HG03103 (cell line): ENCODE measurements at regions not wholly inside any gene's neighbourhood (a gene's known extent, or its start where the extent isn't known, plus 50 kb on each side); places are given as distances from the start of the nearest gene placed in this dataset.
"Not testable (repeated sequence)": the region's sequence is repeated elsewhere in the genome, so short reads cannot be mapped to it uniquely, and the experiment has no call there.

Source experiments
- ATAC-seq: cut with Tn5 transposase; IDR thresholded peaks from one replicate; pipeline ENCODE4 v1.9.1; 2021; ENCODE audit warnings: low read depth; ENCODE audit not compliant: unreplicated experiment

DNA sequence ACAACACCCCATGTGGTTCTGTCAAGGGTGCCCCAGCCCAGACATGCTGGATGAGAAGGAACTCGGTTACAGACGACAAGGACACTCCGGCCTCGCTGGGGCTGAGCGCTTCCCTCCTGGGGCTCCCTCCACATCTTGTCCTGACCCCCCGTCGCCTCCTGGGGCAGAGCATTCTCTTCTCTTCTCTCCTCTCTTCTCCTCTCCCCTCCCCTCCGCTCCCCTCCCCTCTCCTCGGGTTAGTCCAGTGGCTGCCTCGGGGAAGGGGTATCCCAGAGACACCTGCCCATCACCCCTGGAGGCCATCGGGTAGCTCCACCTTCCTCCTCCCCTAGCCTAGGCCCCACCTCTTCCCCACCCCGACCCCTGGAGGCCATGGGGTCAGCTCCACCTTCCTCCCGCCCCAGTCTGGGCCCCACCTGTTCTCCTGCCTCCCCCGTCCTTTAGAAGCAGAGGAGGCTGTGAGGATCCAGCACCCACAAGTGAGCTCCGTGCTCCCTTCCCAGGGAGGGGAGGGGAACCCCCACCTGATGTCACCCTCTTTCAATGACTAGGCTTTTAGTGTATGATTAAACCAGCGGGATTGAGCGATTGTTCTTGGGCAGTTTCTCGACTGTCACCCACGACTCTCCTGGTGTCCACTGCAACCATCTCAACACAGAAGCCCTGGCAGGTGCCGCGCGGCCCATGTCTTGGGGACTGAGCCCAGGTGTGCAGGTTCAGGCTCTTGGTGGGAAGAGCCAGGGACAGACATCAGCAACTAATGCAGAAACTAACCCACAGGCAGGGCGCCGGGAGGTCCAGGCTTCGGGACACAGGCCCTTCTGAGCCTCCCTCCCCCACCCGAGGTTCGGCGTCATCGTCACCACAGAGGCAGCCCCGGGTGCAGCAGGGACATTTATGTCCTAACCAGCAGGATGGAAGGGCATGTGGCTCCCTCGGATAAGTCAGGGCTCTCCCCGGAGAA is 330.4 kb downstream of the ADGRD1 start:
- not testable (repeated sequence) for ATAC-seq

DNA sequence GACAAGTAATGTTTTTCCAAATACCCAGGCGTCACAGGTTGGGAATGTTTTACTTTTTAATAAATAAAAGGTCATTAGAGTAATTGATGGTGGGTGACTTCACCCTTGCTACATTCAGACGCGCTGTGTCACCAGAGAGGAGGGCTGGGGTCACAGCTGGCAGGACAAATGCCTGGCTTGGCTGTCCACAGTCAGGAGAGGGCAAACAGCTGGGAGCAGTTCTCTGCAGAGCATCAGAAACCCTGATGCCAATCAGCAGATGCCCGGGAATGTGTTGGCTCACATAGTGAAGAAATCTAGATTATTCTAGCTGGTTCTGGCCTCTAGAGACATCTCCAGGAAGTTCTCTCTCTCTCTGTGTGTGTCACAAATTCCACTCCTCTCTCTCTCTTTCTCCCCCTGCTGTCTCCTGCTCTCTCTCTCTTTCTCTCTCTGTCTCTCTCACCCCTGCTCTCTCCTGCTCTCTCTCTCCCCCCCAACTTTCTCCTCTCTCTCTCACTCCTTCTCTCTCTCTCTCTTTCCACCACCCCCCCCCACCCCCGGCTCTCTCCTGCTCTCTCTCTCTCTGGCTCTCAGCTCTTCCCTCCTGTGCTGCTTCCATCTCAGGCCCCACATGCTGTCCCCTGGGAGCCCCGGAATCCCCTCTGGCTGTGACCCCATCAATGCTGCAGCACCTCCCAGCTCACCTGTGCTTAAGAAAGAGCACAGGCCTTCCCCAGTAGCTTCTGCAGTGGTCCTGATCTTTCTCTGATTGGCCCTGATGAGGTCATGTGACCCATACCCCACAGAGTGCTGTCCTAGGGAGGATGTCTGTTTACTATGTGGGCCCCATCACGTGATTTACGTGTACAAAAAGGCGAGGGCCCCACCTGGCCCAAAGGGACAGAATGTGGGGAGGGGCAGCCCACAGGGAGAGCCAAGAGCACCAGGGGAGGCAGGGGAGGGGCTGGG is 331.5 kb downstream of the ADGRD1 start:
- ATAC-seq, result not testable (repeated sequence)

DNA sequence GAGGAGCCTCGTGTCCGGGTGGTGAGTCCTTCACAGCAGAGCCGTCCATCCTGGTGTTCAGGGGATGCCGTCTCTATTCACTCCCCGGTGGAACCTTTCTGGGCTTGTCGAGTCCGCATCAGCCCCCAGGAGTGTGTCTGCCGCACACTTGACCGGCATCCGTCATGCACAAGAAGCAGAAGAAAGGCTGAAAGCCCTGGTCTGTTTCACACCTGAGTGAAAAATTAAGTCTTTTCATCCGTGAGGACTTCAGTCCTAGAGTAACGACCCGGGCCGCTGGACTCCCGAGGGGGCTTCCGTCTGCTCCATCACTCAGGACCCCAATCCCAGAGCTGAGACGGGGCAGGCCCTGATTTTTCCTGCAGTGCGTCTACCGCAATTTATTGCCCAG is 332.2 kb downstream of the ADGRD1 start:
- not testable (repeated sequence) for ATAC-seq

DNA sequence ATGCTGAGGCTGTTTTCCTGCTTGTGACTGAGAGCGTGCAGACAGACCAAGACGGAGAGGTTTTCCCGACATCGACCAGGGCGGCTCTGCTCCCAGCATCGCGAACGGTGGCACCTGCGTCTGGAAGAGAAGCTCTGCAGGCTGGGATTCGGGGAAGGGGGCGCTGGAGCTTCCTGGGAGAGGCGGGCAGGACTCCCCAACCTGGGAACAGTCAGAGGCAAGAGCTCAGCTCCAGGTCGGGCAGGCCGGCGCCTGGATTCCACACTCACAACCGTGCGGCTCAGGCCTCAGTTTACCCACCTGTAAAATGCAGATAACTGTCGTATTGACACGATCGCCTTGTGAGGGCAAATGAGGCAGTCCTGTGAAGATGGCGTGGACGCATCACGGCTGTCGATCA is 332.6 kb downstream of the ADGRD1 start:
- not testable (repeated sequence) for ATAC-seq

DNA sequence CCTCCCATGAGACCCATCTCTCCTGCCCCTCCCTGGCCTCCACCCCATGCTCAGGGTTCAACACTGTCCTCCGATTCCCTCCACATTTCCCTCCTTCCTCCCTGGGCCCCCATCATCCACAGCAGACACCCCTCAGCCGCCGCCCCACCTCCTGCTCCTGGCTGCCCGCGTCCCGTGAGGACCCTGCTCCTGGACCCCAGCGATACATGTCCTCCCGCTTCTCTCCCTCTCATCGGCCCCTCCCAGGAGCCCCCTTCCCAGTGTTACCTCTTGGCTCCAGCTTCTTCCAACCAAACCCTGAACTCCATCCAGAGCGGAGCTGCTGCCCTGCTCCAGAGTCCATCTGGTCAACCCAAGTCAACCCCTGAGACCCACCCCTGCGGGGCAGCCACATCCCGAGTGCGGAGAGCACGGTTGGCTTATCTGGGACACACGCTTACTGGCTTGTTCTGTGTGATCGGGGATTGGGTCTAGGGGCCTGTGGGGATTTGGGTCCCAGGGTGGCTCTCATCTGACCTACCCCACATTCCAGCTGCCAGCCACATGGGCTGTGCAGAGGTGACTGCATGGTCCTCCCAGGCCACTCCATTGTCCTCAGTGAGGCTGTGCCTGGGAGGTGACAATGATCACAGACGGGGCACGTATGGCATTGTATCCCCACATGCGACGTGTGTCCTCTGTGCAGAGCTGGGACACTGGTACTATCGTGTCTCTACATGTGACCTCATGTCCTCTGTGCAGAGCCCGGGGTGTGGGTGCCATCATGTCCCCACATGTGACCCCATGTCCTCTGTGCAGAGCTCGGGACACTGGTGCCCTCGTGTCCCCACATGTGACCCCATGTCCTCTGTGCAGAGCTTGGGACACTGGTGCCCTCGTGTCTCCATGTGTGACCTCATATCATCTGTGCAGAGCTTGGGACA is 333.6 kb downstream of the ADGRD1 start:
- no peak for ATAC-seq

DNA sequence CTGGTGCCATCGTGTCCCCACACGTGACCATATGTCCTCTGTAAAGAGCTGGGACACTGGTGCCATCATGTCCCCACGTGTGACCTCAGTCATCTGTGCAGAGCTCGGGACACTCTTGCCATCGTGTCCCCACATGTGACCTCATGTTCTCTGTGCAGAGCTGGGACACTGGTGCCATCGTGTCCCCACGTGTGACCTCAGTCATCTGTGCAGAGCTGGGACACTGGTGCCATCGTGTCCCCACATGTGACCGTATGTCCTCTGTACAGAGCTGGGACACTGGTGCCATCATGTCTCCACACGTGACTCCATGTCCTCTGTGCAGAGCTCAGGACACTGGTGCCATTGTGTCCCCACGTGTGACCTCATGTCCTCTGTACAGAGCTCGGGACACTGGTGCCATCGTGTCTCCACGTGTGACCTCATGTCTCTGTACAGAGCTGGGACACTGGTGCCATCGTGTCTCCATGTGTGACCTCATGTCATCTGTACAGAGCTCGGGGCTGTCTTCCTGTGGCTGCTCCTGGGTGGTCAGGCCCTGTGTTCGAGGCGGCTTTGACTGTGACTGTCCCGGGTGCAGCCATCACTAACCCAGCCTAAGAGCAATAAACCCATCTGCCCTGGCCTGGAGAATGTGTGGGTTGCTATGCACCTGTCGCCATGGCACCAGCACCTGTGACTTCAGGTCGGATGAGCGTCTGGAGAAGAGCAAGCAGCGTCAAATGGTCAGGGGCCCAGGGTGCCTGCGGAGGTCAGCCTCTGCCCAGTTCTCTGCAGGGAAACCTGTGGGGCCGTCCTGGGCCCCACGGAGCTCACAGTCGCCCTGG is 334.4 kb downstream of the ADGRD1 start:
- no peak for ATAC-seq

DNA sequence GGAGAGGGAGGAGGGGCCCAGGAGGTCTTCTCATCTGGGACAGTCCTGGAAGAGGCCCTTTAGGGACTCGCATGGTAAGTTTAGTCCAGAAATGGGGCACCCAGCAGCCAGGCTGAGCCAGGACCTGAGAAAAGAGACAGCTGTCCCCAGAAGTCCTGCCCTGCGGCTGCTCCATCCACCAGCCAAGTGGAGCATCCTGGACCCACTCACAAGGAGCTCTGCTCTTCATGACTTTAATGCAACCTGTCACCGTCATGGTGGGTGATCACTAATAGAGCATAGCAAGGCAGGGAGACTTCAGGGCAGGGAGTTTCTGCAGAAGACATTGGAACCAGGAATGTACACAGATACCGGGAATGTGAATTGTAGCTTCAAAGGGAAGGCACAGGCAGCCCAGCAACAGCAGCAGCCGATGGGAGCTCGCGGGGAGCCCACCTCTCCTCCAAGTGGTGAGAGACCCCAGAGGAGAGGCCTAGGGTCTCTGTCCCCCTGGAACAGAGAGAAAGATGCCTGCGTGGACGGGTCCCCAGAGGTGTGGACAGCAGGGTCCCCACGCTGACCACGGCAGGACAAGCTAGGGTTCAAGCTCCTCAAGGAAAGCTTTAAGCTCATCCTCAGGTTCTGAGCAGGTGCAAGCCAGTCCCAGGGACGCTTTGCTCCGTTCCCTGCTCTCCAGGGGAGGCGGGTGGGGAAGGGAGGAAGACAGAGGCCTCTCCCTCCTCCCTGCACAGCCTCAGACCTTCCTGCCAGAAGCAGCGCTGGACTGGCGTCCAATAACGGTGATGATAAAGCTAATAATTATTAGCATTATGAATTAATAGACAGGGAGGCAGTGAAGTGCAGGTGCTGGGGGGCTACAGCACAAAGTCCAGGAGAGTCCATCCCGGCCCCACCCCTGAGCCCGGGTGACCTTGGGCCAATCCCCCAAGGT is 335.3 kb downstream of the ADGRD1 start:
- ATAC-seq, result not testable (repeated sequence)

DNA sequence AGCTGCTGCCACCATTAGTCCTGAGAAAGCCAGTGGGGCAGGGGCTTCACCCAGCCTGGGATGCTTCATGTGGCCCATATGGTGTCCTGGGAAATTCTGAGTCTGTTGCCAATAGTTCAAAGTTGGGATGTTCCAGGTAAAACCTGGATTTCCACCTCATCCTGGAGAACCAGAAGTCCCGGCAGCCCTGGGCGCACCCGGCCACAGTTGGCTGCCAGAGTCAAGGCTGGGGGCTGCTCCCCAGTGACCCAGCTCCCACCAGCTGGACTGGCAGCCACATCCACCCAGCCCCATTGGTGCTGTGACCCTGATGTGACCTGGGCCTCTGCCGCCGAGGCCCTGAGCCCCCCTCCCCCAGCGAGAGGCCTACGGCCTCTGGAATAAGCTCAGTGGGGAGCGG is 336.1 kb downstream of the ADGRD1 start:
- ATAC-seq, result not testable (repeated sequence)

DNA sequence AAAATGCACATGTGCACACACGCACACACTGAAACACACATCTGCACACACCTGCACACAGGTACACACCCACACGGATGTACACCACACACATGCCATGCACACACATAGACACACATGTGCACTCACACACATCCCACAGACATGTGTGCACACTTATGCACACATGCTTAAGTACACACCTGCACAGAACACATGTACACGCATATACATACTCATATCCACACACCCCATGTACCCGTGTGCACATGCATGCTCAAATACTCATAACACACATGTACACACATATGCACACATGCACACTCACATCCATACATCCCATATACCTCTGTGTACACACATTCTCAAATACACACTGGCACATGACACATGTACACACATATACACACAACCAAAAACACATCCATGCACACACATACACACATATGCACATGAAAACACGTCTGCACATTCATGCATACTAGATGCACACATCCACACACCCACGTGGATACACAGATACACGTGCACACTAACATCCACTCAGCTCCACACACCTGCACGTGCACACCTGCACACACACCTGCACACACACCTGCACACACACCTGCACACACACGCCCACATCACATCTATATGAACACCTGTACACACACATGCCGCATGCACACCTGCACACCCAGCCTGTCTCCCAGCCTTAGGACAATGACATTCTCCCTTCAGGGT is 336.7 kb downstream of the ADGRD1 start:
- ATAC-seq, result no peak

DNA sequence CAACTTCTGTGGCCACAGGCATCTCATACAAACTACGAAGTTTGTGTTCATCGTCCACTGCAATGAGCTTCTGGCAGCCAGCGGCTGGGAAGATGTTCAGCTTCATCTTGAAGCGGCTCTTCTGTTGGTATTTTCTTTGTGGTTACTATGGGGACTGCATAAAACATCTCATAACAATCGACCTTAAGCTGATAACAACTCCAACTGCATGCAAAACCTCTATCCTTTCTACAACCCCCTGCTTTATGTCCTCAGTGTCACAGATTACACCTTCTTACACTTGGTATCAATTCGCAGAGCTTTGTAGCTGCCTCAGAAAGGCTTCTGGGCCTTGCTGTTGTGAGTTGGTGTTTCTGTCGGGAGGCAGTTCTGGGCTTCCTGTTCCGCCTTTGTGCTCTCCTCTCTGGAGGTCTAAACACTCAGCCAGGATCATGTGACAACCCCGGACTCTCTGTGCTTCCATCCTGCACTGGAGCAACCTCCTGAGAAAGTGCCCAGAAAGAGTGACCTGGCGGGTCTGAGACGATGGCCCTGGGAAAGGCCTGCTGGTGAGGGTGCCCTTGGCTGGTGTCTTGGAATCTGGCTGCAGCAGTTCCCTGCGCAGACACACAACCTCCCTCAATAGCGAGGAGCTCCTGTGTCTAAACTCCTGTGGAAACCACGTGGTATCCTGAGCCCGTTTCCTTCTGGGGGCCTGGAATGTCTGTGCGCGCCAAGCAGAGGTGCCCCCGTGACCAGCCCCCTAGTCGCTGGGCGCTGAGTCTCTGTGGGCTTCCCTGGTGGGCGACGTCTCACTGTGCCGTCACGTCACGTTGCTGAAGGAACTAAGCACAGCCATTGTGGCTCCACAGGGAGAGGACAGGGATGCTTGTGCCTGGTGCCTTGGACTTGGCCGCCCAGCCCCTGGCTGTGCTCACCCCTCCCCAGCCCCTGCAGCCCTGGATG is 339.6 kb downstream of the ADGRD1 start:
- ATAC-seq, result not testable (repeated sequence)

DNA sequence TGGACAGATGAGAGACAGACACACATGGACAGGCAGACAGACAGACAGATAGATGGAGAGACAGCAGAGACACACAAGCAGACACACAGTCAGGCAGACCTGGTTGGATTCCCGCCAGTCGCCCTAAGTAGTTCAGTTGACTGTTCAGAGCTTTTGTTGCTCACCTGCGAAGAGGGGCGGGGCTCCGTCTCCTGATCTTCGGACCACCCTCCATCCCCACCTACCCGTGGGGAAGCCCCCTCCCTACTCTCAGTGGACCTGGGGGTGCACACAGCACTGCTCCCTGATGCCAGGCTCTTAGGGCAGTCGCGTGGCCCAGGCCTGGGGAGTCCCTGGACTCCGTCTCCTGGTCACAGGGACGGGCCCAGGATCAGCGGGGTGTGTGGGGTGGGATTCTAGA is 341.0 kb downstream of the ADGRD1 start:
- not testable (repeated sequence) for ATAC-seq

DNA sequence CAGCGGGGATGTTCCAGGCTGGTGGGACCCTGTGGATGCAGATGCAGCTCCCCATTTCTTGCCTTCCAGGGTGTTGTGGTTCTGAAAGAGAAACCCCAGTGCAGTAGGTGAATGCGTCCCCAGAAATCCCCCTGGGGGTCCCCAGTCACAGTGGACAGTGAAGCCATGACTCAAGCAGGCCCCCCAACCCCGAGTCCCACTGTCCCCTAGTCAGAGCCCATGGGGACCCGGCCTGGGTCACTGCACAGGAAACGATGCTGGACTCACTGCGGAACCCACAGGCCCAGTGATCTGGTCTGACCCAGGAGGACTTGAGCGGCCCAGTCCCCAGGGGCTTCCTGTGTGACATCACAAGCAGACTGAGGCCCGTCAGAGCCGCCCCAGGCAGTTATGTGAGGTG is 341.4 kb downstream of the ADGRD1 start:
- ATAC-seq, result not testable (repeated sequence)

DNA sequence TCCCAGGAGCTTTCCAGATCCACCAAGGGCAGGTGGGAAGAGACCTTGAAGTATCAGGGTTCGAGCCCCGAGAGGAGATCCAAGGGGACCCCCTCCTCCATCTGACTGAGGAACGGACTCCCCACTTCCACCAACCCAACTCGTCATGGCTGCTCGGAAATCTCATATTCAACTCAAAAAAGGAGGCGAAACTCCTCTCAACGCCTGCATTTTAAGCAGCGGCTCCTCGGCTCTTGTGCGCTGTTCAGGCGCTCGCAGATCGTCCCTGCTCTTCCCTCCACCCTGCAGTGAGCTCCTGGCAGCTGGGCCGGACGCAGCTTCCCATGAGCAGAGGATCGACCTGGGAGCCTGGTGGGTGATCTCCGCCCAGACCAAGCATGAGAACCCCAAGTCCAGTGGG is 341.9 kb downstream of the ADGRD1 start:
- ATAC-seq, result not testable (repeated sequence)

DNA sequence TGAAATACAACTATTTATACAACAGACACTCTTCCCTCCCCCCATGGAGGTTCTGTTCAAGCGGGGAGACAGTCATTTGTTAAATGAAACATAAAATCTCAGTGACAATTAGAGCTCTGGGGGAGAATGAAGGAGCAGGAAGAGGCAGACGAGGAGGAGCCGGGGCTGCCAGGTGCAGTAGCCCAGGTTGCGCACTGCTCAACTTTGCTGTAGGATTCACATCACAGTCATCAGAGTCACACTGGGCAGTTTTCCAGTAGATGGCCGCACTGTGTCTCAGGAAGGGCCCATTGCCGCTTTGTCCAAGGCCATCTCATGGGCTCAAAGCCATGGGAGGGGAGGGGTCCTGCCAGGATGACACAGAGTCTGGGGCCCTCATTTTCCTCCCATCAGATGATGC is 342.4 kb downstream of the ADGRD1 start:
- not testable (repeated sequence) for ATAC-seq

DNA sequence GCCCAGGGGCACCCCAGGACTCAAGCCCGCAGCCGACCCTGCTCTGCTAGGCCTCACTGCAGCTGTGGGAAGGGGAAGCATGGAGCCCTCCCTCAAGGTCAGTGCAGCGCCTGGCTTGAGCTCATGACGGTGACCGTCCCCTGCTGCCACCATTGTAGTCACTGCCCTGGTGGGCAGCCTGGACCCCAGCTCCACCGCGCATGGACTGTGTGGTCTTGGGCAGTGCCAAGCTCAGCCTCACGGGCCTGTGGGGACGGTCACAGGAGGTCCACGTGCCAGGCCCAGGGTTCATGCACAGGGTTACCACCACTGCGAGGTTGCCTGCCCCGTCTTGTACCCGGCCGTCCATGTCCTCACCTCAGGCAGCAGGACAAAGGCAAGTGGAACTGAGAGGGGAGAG is 342.9 kb downstream of the ADGRD1 start:
- ATAC-seq, result not testable (repeated sequence)
